NCI-H2196 treated with DMSO at 0.1 percent for 48 hours (cell line): ENCODE measurements at regions not wholly inside any gene's neighbourhood (a gene's known extent, or its start where the extent isn't known, plus 50 kb on each side); places are given as distances from the start of the nearest gene placed in this dataset.
"Not testable (repeated sequence)": the region's sequence is repeated elsewhere in the genome, so short reads cannot be mapped to it uniquely, and the experiment has no call there.

ENCODE experiments used
- DNase-seq: peaks from one replicate; lab custom pipeline; 2025; ENCODE audit not compliant: unreplicated experiment; lab: John Stamatoyannopoulos, UW

DNA sequence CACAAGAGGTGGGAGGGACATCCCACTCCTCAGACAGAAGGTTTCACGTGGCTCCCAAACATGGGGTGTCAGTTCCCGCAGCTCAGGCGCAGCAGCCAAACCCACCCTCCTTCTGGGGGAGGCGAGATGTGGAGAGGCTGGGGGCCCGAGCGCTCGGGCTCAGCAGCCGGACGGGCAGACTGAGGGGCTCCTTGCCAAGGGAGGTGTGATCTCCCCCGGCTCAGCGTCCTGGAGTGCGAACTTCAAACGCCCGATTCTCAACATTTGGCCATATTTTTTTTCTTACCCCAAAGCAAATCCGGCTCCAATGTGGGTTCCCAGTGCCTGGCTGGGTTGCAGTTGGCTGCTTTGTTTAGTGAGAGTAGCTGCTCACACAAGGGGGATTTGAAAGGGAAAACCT, 477.9 kb downstream of the MN1 start:
- DNase-seq: no peak

DNA sequence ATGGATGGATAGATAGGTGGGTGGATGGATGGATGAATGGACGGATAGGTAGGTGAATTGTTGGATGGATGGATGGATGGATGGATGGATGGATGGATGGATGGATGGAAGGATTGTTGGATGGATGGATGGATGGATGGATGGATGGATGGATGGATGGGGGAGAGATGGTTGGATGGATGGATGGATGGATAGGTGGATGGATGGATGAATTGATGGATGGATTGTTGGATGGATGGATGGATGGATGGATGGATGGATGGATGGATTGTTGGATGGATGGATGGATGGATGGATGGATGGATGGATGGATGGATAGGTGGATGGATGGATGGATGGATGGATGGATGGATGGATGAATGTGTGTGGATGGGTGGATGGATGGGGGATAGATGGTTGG, 476.6 kb downstream of the MN1 start:
- DNase-seq: not testable (repeated sequence)

DNA sequence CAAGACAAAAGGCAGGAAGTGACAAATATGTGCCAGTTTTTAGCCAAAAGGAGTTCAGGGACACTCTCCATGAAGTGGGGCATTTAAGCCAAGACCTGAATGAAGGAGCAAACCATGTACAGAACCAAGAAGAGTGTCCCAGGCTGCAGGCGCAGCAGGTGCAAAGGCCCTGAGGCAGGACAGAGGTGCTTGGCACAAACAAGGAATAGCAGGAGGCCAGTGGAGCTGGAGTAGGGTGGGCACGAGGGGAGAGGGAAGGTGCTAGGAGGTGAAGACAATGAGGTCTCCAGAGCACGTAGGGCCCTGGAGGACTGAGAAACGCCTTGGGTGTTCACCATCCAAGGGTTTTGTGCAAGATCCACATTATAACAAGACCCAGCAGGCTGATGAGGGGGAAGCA, 474.1 kb downstream of the MN1 start:
- DNase-seq: no peak

DNA sequence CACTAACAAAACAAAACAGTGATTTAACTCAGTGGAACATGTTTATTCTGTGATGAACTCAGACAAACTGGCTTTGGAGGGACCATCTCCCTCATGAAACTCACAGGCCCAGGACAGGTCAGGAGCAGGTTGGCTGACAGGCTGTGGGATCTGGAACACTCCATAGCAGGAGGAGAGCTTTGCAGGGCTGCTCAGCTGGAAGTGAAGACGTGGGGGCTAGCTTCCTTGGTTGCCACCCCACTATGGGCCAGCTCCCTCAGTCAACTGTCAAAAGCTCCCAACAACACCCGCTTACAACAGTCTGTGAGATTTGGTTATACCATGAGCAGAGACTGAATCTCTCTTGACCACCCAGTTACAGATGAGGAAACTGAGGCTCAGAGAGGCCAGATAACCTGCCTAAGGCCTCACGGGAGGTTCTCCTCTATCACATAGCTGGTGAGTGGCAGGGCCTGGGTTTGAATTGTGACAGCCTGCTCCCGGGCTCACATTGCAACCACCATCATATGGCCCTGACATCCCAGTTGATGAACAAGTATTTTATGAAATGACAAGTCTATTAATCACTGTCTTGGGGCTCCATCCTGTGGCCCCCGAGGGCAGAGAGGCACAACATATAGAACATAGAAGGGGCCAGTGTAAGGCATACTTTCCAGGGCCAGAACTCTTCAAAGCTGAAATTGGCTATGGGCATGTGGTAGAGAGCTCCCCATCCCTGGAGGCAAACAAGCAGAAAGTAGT, 473.4 kb downstream of the MN1 start:
- no peak for DNase-seq

DNA sequence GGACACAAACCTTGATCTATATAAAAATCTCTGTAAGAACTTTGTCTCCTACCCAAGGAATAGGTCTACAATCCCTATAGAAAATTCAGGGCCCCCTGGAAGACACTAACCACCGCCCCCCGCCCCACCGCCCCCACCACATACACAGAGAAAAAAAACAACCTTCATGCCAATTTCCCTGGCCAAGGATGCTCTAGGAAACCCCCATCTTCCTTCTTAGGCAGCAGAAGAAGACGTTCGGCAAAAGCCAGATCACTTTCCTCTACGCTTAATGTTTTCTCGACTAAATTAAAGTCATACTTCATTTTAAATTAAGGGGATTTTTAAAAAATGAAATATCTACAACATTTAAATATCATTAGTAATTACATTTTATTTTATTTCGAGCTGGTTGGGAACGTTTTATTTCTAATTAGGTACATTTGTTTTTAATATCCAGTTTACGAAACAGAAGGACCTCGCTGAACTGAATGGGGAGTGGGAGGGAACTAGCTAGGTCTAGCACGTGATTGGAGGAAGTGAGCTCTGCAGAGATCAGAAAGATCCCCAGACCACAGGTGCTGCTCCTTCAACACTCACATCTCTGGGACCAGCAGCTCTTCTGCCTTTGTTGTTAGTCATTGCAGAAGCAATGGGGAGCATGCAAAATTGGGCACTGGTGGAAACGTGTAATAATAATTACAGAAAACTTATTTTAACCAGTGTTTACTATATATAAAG, 472.3 kb downstream of the MN1 start:
- DNase-seq: no peak

DNA sequence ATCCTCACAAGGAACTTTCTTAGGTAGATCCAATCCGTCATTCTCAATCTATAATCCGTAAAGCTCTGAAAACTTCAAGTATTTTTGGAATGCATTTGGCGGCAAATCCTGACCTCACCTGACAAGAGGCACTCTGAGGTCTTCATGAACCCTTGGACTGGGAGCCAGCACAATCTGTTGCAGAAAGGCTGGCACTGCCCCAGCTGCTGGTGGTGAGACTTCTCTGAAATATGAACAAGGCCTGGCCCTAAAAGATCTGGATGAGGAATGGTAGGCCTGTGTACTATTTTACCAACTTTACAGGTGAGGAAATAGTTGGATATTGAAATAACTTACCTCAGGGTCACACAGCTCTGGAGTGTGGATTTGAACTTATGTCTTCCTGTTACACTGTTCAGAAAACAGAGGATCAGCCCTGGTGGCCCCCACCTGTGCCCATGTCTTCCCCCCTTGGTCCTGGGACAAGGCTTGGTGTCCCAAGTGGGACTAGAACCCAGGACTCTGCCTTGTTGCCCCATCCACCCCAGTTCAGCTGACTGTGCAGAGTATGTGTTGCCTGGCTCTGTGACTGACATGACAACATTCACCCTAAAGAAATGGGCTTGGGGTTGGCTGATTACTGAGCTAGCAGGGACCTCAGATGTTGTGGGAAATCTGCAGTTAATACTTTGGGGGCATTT, 471.4 kb downstream of the MN1 start:
- DNase-seq: no peak

DNA sequence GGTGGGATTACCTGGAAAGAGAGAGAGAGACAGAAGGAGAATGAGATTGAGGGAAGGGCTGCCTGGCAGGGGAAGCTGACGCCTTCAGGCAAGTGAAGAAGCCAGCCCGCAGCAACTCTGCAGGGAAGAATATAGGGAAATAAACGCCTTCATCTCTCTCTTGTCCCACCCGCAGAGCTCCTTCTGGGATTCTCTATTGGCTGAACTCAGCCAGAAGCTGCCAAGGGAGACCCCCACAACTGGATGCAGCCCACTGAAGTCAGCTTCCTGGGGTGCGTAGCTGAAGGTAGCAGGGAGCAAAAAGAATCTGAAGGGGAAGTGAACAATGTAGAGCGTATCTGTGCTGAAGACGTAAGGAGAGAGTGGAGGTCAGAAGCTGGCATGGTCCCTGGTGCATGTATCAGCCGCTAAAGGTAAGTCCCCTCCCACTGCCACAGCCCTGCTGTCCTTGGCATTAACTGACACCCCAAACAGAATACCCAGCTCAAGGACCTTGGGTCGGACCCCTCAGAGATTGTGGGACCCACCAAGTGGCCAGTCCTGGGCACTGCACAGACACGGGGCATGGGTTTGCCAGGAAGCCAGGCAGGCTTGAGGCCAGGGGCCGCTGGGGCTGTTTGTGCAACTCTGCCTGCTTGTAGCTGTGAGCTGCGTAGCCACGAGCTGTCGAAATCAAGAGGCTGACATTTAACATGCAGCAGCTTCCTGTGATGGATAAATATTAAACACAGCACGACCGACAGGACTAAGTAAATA, 469.9 kb downstream of the MN1 start:
- no peak for DNase-seq

DNA sequence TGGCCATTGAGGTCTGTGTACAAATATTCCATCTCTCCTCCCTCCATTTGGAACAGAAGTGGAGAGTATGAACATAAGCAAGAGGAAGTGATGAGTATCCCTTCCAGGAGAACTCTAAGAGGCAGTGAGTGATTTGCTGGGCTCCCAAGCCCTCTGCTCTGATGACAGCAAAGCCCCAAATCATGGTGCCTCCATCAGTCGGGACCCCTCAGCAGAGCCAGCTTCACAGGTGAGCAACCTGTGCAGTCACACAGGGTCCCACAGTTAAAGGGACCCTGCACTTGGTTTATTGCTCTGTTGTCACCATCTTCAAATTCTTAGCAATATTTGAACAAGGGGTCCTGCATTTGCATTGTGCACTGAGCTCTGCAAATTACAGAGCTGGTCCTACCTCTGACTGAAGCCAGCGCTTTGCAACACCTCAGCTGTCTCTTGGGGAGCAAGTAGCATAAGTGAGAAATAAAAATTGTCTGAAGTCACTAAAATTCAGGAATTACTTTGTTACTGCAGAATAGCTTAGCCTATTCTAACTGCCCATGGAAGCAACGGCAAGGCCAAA, 466.4 kb downstream of the MN1 start:
- DNase-seq: no peak

DNA sequence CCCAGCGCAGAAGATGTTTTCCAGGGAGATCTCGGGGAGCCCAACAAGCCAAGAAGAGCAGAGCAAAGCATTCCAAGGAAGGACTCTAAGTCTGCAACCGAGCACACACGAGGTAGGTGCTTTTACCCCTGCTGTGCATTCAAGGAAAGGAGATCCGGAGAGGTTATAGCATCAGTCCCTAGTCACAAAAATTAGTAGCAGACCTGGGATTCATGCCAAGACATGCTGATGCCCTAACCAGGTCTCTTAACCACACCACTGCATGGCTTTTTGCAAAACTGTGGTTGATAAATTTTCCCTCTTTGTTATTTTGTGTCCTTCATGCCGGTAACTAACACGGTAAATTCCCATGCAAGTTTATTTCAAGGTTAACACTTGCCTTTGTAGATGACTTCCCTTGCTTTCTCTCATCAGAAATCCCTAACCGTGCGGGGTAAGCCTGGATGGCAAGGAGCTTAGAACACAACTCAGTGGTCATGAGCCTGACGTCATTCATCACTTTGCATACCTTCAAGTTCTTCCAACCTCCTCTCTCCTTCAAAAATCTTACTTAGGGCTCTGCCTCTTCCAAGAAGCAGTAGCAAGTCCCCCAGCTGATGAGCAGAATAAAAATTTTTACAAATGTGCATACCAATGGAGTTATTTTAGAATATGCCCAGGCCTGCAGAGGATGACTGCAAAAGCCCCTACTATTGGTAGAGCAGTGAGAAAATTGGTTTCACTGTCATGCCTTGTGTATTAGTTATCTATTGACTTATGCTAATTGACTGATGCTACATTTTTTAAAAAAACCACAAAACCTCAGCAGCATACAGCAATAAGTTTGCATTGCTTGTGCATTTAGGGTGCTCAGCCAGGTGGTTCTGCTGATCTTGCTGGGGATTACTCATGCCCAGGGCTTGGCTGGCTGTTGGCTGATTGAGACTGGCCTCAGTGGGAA, 465.1 kb downstream of the MN1 start:
- no peak for DNase-seq

DNA sequence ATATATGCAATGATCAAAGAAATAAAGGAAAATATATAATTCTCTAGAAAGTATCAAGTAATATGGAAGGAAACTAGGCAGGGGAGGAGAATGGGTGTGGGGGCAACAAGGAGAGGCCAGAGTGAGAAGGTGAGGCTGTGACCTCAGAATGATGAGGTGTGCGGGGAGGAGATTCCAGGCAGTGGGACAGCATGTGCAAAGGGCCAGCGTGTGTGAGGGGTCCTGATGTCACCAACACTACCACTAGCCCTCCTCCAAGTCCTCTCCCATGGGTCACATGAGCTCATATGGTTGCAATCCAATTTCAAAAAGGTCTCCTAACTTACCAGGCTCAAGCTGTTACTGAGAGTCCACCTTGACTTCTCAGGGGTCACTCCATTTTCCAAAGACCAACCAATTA, 463.9 kb downstream of the MN1 start:
- DNase-seq: no peak

DNA sequence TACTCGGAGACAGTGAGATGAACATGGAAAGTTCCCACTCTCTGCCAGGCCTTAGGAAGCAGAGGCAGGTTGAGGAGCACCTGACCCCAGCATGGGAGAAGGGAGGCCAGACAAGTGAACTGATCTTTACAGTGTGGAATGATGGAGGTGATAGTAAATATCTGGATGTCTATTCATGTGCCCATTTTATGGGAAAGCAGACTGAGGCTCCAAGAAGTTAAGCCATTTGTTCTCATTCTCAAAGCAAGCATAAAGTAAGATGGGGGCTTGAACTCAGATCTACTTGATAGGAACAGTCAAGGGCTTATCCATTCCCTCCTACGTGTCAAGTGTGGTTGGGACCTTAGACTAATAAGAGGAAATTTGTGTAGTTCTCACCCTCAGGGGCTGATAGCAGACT, 461.5 kb downstream of the MN1 start:
- no peak for DNase-seq

DNA sequence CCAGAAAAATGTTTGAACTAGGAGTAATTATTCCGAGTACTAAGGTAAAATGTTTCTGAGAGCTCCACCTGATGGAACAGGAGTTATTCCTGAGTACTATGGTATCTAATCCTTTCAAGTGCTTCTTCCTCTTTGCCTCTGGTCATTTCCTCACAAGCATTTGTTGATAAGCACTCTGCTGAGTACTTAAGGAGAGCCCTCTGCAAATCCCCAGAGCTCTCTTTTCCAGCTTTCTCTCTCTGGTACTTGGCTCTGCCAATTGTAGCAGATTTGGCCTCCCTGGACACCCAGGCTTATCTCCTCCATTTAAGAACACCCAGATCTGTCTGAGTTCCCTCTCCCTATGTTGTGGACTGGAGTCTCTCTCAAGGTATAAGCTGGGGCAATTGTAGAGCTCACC, 457.0 kb downstream of the MN1 start:
- no peak for DNase-seq

DNA sequence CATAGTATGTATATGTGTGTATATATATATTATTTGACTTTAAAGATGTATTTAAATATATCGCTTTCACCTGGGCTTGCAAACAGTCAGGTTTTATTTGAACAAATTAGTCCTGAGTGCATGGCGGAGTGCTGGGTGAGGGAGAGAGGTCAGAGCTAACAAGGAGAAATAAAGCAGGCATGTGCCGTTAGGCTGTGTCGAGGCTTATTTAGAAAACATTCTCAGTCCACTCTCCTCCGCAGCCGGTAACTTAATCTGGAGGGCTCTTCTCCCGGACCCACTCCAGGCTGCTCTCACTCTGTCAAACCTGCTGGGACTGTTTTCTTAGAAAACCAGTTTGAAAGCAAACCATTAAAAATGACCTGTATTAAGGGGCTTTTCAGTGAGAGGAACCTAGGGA, 455.9 kb downstream of the MN1 start:
- DNase-seq: no peak

DNA sequence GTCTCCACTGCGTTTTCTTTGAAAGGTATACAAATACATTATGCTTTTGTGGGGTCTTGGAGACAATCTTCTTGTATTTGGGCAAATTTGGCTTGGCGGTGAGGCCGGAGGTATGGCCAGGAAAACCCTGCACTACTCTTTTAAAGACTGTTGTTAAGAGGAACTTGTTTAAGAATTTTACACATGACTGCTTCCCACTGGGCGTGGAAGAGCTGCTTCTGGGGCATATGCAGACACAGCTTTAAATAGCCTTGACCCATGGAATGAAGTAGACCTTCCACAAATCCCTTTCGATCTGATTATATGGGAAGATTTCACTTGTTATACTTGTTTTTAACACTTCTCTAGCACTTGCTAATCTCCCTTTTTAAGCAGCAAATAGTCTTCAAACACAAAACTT, 453.6 kb downstream of the MN1 start:
- DNase-seq: no peak

DNA sequence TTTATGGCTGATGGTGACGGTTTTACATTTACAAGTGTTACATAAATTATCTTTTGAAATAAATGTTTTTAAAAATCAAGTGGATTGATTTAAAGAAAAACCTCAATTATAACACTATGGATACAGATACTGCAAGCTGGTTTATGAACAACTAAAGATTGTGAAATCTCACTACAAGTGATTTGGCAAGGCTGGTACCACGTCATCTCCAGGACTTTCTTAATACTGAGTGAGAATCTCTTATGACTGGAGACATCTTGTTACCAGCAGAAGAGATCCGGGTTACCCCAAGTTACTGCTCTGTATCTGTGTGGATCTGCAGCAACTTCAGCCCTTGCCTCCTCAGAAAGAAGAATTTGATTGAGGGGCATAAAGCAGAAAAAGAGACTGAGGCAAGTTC, 452.9 kb downstream of the MN1 start:
- no peak for DNase-seq

DNA sequence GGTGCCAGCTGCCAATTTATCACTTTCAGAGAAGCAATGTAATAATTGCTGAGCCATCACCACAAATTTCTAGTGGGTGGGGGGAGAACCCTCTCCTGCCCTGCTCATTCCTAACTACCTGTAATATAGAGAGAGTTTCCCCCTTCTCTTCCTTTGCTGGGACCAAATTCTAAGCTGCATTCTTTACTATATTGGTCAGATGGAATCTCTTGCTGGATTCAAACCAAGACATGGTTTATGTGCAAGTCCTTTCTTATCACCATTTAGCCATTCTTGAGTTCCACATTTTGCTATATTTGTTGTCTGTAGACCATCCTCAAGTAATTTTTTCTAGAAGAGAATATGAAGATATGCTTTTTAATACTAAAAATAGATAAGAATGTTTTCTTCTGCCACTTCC, 452.1 kb downstream of the MN1 start:
- no peak for DNase-seq

DNA sequence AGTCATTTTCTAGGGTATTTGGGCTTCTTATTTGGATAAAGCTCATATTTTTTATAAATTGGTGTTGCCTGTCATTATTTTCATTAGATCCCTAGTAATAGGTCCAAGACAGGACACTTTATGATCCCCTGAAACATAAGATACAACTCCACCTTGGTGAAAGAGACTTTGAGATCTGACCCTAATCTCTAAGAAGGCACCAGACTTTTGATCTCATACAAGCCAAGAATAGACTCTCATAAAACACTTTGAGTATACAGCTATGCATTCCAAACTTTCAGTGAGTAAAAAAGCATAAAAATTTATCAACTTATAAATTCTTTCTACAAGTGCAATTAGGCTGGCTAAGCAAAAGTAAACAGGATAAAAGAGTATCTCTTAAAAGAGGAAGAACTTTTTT, 451.2 kb downstream of the MN1 start:
- no peak for DNase-seq

DNA sequence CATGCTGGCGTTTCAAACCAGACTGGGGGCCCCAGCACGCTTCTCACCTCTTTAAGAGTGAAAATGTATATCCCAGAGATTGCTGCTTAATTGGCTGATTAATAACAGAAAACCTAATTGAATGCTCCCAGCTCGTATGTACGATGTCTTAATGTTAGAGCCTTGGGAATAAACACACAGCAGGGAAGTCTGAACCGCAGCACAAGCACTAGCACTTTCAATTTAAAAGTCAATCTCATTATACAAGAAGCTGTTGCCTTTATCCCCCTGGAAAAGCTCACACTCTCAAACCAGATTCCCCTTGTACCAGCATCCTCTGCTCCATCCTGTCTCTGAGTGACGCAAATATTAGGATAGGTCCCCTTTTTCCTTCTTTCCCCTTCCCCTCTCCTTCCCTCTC, 449.1 kb downstream of the MN1 start:
- DNase-seq: no peak

DNA sequence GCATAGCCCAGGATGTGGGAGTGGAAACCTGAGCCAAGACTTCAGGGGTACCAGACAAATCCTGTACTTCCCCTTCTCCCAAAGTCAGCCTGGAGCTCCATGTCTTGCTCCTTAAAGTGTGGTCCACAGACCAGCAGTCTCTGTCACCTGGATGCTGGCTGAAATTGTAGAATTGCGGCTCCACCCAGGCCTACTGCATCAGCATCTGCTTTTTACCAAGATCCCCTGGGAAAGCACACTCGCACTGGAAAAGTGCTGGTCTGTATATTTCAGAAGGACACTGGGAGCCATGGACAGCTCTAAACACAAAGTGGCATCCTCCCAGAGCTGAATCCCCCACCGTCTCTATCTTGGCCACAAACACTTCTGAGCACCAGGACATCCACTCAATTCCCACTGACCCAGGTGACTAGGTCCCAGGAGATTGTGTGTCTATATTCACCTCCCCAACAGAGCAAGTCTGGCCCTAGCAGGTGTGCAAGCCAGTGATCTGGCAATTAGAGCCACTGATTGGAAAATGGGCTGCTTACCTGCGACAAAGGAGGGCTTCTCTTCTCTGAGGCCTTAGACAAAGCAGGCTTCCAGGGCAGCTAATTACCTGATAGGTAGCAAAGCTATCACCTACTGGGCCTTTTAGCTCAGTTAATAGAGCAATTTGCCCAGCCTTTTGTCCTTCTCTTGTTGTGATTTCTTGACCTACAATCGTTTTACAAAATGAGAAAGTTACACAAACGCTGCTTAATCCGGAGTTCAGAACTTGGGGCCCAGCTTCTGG, 443.3 kb downstream of the MN1 start:
- DNase-seq: no peak
